ENCODE measurements at regions not wholly inside any gene's neighbourhood (a gene's known extent, or its start where the extent isn't known, plus 50 kb on each side); places are given as distances from the start of the nearest gene placed in this dataset.

- in situ Hi-C loops (cut with MboI) (no loop called here), intact Hi-C loops (cut with micrococcal nuclease) (no loop called here)
- Histone ChIP-seq H3K4me3 (no peak overlapping the region), H4K20me1 (replicated peaks; ENCODE audit: control insufficient read depth, insufficient read depth, low read length) (no peaks in the 10 kb centered on the region), H3K36me3 (ENCODE audit: control insufficient read depth, insufficient read depth, low read length) (no peaks in the 10 kb centered on the region), H3K4me2 (ENCODE audit: insufficient read depth, low read length) (no peak overlapping the region), H3K79me2 (ENCODE audit: control insufficient read depth, insufficient read depth, low read length) (no peaks in the 10 kb centered on the region), H3K27ac (ENCODE audit: extremely low read depth, low read depth, low read length) (no peak overlapping the region), H3K27me3 (ENCODE audit: control insufficient read depth in 2 of 2, insufficient read depth in 2 of 2, low read length in 2 of 2) (no peaks in the 10 kb centered on the region), H3K4me1 (replicated peaks in 1 of 2; ENCODE audit: control insufficient read depth in 2 of 2, insufficient read depth in 2 of 2, low read length in 2 of 2) (no peaks in the 10 kb centered on the region), H2AFZ (ENCODE audit: low read depth, low read length) (no peak overlapping the region), H3K9me3 (replicated peaks; ENCODE audit: control insufficient read depth, insufficient read depth, low read depth, low read length) (0 out of 2 replicates have a peak, but pooled peaks cover 1% of the 10 kb centered on the region), H3K9ac (ENCODE audit: insufficient read depth in 1 of 2, low read depth in 2 of 2, low read length in 2 of 2) (no peak overlapping the region), H3K9me1 (ENCODE audit: control insufficient read depth, insufficient read depth, low read length) (no peaks in the 10 kb centered on the region)
- FAIRE-seq (no peak), DNase-seq (ENCODE audit: extremely low read depth in 1 of 4, low spot score in 3 of 4) (no peak), ATAC-seq (no peak)
- POLR2A ChIA-PET = no interaction called here
- TF ChIP-seq ZBTB2 (IDR thresholded peaks at IDR 0.05) (no peak), NFIC (IDR thresholded peaks at IDR 0.05) (peak; percentile 92), LCOR (CRISPR knock-in tag; IDR thresholded peaks at IDR 0.05) (no peak), HMGN3 (IDR thresholded peaks at IDR 0.05; ENCODE audit: borderline replicate concordance, extremely low read depth, insufficient read length, low read depth, low read length) (no peak), NFIX (CRISPR knock-in tag; IDR thresholded peaks at IDR 0.05; ENCODE audit: low read depth) (peak; percentile 89)
- WGBS (ENCODE audit: insufficient coverage, low coverage, missing lambda C conversion rate) = 0% methylated on average over 2 of the region's 2 CpGs
- CTCF ChIA-PET (ENCODE audit: low intra/inter-chr PET ratio) = no interaction called here
- BruUV-seq (replicated peaks) = no TSS peak
Observed at GRCh38 chr3:53949541-53949940, 57.9 kb upstream of the SELENOK start.

DNA sequence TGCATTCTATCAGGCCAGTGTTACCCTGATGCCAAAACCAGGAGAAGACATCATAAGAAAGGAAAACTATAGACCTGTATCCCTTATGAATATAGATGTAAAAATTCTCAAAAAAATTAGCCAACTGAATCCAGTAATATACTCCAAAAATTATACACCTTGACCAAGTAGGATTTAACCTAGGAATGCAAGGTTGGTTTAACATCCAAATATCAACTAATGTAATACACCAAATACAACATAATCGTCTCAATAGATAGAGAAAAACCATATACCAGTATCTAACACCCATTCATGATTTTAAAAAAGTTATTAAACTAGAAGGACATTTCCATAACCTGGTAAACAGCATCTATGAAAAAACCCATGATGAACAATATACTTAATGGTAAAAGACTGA lies 56.5 kb upstream of the SELENOK start:
- ChIA-PET CTCF (ENCODE audit: low intra/inter-chr PET ratio) (no interaction called here), POLR2A (no interaction called here)
- intact Hi-C loops (cut with micrococcal nuclease) = no loop called here
- no peaks in the 10 kb centered on the region for H3K27me3 ChIP-seq (ENCODE audit: control insufficient read depth in 2 of 2, insufficient read depth in 2 of 2, low read length in 2 of 2)
- no peak overlapping the region for H3K27ac ChIP-seq (ENCODE audit: extremely low read depth, low read depth, low read length)
- 0% methylated on average over 1 of the region's 1 CpG for WGBS (ENCODE audit: insufficient coverage, low coverage, missing lambda C conversion rate)
- no peaks in the 10 kb centered on the region for H3K79me2 ChIP-seq (ENCODE audit: control insufficient read depth, insufficient read depth, low read length)
- no peak for FAIRE-seq
- no peak for ATAC-seq
- no peak overlapping the region for H3K9ac ChIP-seq (ENCODE audit: insufficient read depth in 1 of 2, low read depth in 2 of 2, low read length in 2 of 2)
- TF ChIP-seq SNRNP70 (optimal IDR thresholded peaks at IDR 0.05; ENCODE audit: low read depth, low read length) = no peak
- no peak for TF ChIP-seq TCF15 (CRISPR knock-in tag; IDR thresholded peaks at IDR 0.05)
- peak; percentile 54; the same call in 1 of the 2 replicates for TF ChIP-seq ZNF324 (CRISPR knock-in tag; IDR thresholded peaks at IDR 0.05)
- no peak for TF ChIP-seq NELFE (IDR thresholded peaks at IDR 0.05; ENCODE audit: insufficient read depth, insufficient read length)
- in situ Hi-C loops (cut with MboI) = no loop called here
- H4K20me1 ChIP-seq (replicated peaks; ENCODE audit: control insufficient read depth, insufficient read depth, low read length) = no peaks in the 10 kb centered on the region
- H3K36me3 ChIP-seq (ENCODE audit: control insufficient read depth, insufficient read depth, low read length) = no peaks in the 10 kb centered on the region
- BruUV-seq (replicated peaks) = no TSS peak
- H3K4me2 ChIP-seq (ENCODE audit: insufficient read depth, low read length) = no peak overlapping the region
- no peaks in the 10 kb centered on the region for H3K4me1 ChIP-seq (replicated peaks in 1 of 2; ENCODE audit: control insufficient read depth in 2 of 2, insufficient read depth in 2 of 2, low read length in 2 of 2)
- no peak overlapping the region for H2AFZ ChIP-seq (ENCODE audit: low read depth, low read length)
- no peaks in the 10 kb centered on the region for H3K9me1 ChIP-seq (ENCODE audit: control insufficient read depth, insufficient read depth, low read length)
- DNase-seq (ENCODE audit: extremely low read depth in 1 of 4, low spot score in 3 of 4) = no peak
- H3K9me3 ChIP-seq (replicated peaks; ENCODE audit: control insufficient read depth, insufficient read depth, low read depth, low read length) = 0 out of 2 replicates have a peak, but pooled peaks cover 1% of the 10 kb centered on the region
- H3K4me3 ChIP-seq = no peak overlapping the region

All from K562 (cell line).